SU-DHL-6 (cell line): ENCODE measurements at regions not wholly inside any gene's neighbourhood (a gene's known extent, or its start where the extent isn't known, plus 50 kb on each side); places are given as distances from the start of the nearest gene placed in this dataset.

Experiments used
- H2AFZ ChIP-seq: fragments of 200-600 bp; sonication (generic); 2 replicates; pipeline ENCODE4 v1.6.1; 2014; ENCODE audit warnings: low read depth, mild to moderate bottlenecking, moderate library complexity, mixed read lengths, antibody characterized with exemption, low read length; ENCODE audit not compliant: severe bottlenecking
- H3F3A ChIP-seq: fragments of 200-600 bp; shearing (Covaris generic); 2 replicates; pipeline ENCODE4 v1.6.0; 2016; ENCODE audit warnings: antibody characterized with exemption, mild to moderate bottlenecking; ENCODE audit not compliant: insufficient read depth
- H3K27ac ChIP-seq: fragments of 200-600 bp; sonication (generic); 2 replicates; pipeline ENCODE4 v1.5.1; 2016; ENCODE audit warnings: low read depth, mild to moderate bottlenecking, low read length, moderate library complexity, mixed read lengths
- H3K27me3 ChIP-seq: fragments of 200-600 bp; sonication (generic), shearing (Covaris generic); 2 replicates; pipeline ENCODE4 v1.6.0; 2014; ENCODE audit warnings: mild to moderate bottlenecking, low read length
- H3K36me3 ChIP-seq: fragments of 200-600 bp; sonication (generic); 2 replicates; pipeline ENCODE4 v1.6.1; 2014; ENCODE audit warnings: mild to moderate bottlenecking, low read length, mixed read lengths
- H3K4me2 ChIP-seq: fragments of 300-600, 200-600 bp; shearing (Covaris generic), sonication (generic); 2 replicates; pipeline ENCODE4 v1.6.0; 2014; ENCODE audit warnings: low read length, low read depth, mild to moderate bottlenecking; ENCODE audit not compliant: poor library complexity, severe bottlenecking
- H3K4me3 ChIP-seq: fragments of 200-600 bp; sonication (generic); 2 replicates; pipeline ENCODE4 v1.5.1; 2014; ENCODE audit warnings: antibody characterized with exemption, low read length, mild to moderate bottlenecking, mixed read lengths; ENCODE audit not compliant: insufficient read depth, poor library complexity, severe bottlenecking
- H3K79me2 ChIP-seq: fragments of 200-600 bp; sonication (generic); 2 replicates; pipeline ENCODE4 v1.6.1; 2014; ENCODE audit warnings: mild to moderate bottlenecking, low read length, moderate library complexity; ENCODE audit not compliant: insufficient read depth
- H3K9ac ChIP-seq: fragments of 200-600 bp; sonication (generic); 2 replicates; pipeline ENCODE4 v1.7.0; 2014; ENCODE audit warnings: mild to moderate bottlenecking, low read length
- H3K9me2 ChIP-seq: fragments of 200-600 bp; sonication (generic); replicated peaks from 2 replicates; pipeline ENCODE4 v1.6.1; 2014; ENCODE audit warnings: low read length; ENCODE audit not compliant: insufficient read depth
- H3K9me3 ChIP-seq: fragments of 200-600 bp; sonication (generic); 2 replicates; pipeline ENCODE4 v1.6.1; 2014; ENCODE audit warnings: low read length, mixed read lengths; ENCODE audit not compliant: insufficient read depth
- H4K20me1 ChIP-seq: fragments of 200-600 bp; sonication (generic); 2 replicates; pipeline ENCODE4 v1.6.1; 2014; ENCODE audit warnings: low read depth, mild to moderate bottlenecking, antibody characterized with exemption, low read length, moderate library complexity, mixed read lengths
- EZH2phosphoT487 ChIP-seq: fragments of 200-600 bp; sonication (generic), shearing (Covaris generic); conservative IDR thresholded peaks from 2 replicates; pipeline ENCODE4 v1.6.1; 2018; ENCODE audit warnings: mild to moderate bottlenecking, antibody characterized with exemption, low read length, moderate library complexity, mixed read lengths
- TF ChIP-seq, protein P1 (sequence below): fragments of 200-600 bp; sonication (generic); IDR thresholded peaks from one replicate; pipeline ENCODE4 v1.5.1; 2017; ENCODE audit warnings: antibody characterized with exemption, mild to moderate bottlenecking, low read length, moderate library complexity; ENCODE audit not compliant: insufficient read depth, poor library complexity, severe bottlenecking

DNA sequence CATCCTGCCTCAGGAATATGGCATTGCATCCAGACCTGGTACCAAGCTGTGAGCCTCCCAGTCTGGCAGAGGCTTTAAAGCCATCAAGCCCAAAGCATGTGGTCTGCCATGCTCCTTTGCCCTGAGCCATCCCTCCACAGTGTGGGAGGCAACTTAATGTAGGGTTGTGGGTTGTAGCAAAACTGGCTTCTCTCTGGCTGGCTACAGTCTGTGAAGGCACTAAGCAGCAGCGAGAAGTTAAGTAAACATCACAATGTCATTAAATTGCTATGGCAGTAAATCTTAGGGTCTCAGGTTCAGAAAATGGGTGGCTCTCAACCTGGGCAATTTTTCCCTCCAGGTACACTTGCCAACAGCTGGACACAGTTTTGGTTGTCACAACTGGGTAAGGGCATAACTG, 472.9 kb downstream of the PREX1 start:
- Histone ChIP-seq H3F3A (no peaks in the 10 kb centered on the region), H3K79me2 (no peaks in the 10 kb centered on the region), H2AFZ (no peak overlapping the region), H3K9me3 (no peaks in the 10 kb centered on the region), H3K27ac (no peak overlapping the region), H3K4me3 (no peak overlapping the region), H3K36me3 (no peaks in the 10 kb centered on the region), H3K9ac (no peak overlapping the region), H3K9me2 (no peaks in the 10 kb centered on the region), H3K27me3 (no peaks in the 10 kb centered on the region), H3K4me2 (no peak overlapping the region), H4K20me1 (no peaks in the 10 kb centered on the region)
- TF ChIP-seq, protein P1, sequence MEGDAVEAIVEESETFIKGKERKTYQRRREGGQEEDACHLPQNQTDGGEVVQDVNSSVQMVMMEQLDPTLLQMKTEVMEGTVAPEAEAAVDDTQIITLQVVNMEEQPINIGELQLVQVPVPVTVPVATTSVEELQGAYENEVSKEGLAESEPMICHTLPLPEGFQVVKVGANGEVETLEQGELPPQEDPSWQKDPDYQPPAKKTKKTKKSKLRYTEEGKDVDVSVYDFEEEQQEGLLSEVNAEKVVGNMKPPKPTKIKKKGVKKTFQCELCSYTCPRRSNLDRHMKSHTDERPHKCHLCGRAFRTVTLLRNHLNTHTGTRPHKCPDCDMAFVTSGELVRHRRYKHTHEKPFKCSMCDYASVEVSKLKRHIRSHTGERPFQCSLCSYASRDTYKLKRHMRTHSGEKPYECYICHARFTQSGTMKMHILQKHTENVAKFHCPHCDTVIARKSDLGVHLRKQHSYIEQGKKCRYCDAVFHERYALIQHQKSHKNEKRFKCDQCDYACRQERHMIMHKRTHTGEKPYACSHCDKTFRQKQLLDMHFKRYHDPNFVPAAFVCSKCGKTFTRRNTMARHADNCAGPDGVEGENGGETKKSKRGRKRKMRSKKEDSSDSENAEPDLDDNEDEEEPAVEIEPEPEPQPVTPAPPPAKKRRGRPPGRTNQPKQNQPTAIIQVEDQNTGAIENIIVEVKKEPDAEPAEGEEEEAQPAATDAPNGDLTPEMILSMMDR, result no peak

GRCh38 chr20:48354320-48354876, 473.4 kb downstream of the PREX1 start:
- Histone ChIP-seq H3K4me2 (no peak overlapping the region), H3K9me3 (no peaks in the 10 kb centered on the region), H3K27me3 (no peaks in the 10 kb centered on the region), H3K79me2 (no peaks in the 10 kb centered on the region), H3K36me3 (no peaks in the 10 kb centered on the region), H3K9me2 (no peaks in the 10 kb centered on the region), H2AFZ (no peak overlapping the region), H3K9ac (no peak overlapping the region), H3F3A (no peaks in the 10 kb centered on the region), H3K27ac (no peak overlapping the region), H4K20me1 (no peaks in the 10 kb centered on the region), H3K4me3 (no peak overlapping the region)
- TF ChIP-seq, protein P1, result no peak
- no peak for TF ChIP-seq EZH2phosphoT487

DNA sequence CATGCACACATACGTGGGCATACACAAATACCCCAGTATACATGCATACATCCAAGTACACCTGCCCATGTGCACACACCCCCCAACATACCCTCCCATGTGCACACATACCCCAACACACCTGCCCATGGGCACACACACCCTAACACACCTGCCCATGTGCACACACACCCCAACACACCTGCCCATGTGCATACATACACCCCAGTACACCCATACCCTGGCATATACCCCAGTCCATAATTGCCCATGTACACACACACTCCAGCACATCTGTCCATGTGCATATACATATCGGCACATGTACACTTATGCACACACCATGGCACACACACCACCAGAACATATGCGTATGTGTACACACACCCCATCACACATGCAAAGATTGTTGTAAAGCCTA, 475.2 kb downstream of the PREX1 start:
- Histone ChIP-seq H3K4me3 (no peak overlapping the region), H3K27ac (no peak overlapping the region), H3K9me2 (no peaks in the 10 kb centered on the region), H3F3A (no peaks in the 10 kb centered on the region), H3K27me3 (no peaks in the 10 kb centered on the region), H3K79me2 (no peaks in the 10 kb centered on the region), H3K9ac (no peak overlapping the region), H3K4me2 (no peak overlapping the region), H4K20me1 (no peaks in the 10 kb centered on the region), H3K9me3 (no peaks in the 10 kb centered on the region), H2AFZ (no peak overlapping the region), H3K36me3 (no peaks in the 10 kb centered on the region)
- no peak for TF ChIP-seq EZH2phosphoT487
- TF ChIP-seq, protein P1, result no peak

- Histone ChIP-seq H3K27me3 (no peaks in the 10 kb centered on the region), H4K20me1 (no peaks in the 10 kb centered on the region), H3K9ac (no peak overlapping the region), H3K79me2 (no peaks in the 10 kb centered on the region), H3K9me3 (no peaks in the 10 kb centered on the region), H3K27ac (no peak overlapping the region), H2AFZ (no peak overlapping the region), H3K4me3 (no peak overlapping the region), H3K36me3 (no peaks in the 10 kb centered on the region), H3K9me2 (no peaks in the 10 kb centered on the region), H3K4me2 (no peak overlapping the region), H3F3A (no peaks in the 10 kb centered on the region)
- TF ChIP-seq, protein P1, result no peak
- no peak for TF ChIP-seq EZH2phosphoT487
Observed at GRCh38 chr20:48352042-48352441, 475.8 kb downstream of the PREX1 start.
